ENCODE measurements at regions not wholly inside any gene's neighbourhood (a gene's known extent, or its start where the extent isn't known, plus 50 kb on each side); places are given as distances from the start of the nearest gene placed in this dataset.
"Not testable (repeated sequence)": the region's sequence is repeated elsewhere in the genome, so short reads cannot be mapped to it uniquely, and the experiment has no call there.

GRCh38 chr18:11489266-11489899 lies 120.0 kb upstream of the SLC35G4 start:
- H3K4me3 ChIP-seq (ENCODE audit: low read depth, low read length): no peak overlapping the region
- TF ChIP-seq, protein P1, sequence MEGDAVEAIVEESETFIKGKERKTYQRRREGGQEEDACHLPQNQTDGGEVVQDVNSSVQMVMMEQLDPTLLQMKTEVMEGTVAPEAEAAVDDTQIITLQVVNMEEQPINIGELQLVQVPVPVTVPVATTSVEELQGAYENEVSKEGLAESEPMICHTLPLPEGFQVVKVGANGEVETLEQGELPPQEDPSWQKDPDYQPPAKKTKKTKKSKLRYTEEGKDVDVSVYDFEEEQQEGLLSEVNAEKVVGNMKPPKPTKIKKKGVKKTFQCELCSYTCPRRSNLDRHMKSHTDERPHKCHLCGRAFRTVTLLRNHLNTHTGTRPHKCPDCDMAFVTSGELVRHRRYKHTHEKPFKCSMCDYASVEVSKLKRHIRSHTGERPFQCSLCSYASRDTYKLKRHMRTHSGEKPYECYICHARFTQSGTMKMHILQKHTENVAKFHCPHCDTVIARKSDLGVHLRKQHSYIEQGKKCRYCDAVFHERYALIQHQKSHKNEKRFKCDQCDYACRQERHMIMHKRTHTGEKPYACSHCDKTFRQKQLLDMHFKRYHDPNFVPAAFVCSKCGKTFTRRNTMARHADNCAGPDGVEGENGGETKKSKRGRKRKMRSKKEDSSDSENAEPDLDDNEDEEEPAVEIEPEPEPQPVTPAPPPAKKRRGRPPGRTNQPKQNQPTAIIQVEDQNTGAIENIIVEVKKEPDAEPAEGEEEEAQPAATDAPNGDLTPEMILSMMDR (IDR thresholded peaks at IDR 0.05; ENCODE audit: insufficient read depth, low read depth, low read length, missing control alignments): no peak

DNA sequence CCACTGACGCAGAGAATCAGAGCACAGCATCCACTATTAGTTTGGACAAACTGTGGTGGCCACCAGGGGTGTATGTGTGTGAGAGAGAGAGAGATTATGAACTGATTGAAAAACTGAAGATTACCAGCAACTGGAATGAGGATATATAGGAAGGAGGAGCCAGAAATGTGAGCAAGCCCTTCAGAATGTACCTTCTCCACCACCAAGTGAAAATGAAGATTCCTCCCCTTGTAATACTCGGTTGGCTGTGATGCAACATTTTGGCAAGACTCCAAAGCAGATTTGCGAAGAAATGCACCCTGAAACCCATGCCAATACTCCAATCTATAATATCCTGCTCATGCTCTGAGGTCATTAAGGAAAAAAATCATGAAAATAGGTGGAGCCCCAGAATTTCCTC lies 121.2 kb upstream of the SLC35G4 start:
- DNase-seq (ENCODE audit: low read depth): no peak
- TF ChIP-seq, protein P1 (IDR thresholded peaks at IDR 0.05; ENCODE audit: insufficient read depth, low read depth, low read length, missing control alignments): no peak
- H3K4me3 ChIP-seq (ENCODE audit: low read depth, low read length): no peak overlapping the region

More at GRCh38 chr18:11489266-11489899, 120.0 kb upstream of the SLC35G4 start:
- DNase-seq (ENCODE audit: low read depth): no peak

- DNase-seq (ENCODE audit: low read depth): no peak
- TF ChIP-seq, protein P1 (IDR thresholded peaks at IDR 0.05; ENCODE audit: insufficient read depth, low read depth, low read length, missing control alignments): no peak
- H3K4me3 ChIP-seq (ENCODE audit: low read depth, low read length): no peak overlapping the region
Measured at GRCh38 chr18:11487390-11487789, 122.0 kb upstream of the SLC35G4 start.

GRCh38 chr18:11482271-11482670 lies 127.1 kb upstream of the SLC35G4 start:
- H3K4me3 ChIP-seq (ENCODE audit: low read depth, low read length): no peak overlapping the region
- DNase-seq (ENCODE audit: low read depth): no peak
- TF ChIP-seq, protein P1 (IDR thresholded peaks at IDR 0.05; ENCODE audit: insufficient read depth, low read depth, low read length, missing control alignments): no peak

DNA sequence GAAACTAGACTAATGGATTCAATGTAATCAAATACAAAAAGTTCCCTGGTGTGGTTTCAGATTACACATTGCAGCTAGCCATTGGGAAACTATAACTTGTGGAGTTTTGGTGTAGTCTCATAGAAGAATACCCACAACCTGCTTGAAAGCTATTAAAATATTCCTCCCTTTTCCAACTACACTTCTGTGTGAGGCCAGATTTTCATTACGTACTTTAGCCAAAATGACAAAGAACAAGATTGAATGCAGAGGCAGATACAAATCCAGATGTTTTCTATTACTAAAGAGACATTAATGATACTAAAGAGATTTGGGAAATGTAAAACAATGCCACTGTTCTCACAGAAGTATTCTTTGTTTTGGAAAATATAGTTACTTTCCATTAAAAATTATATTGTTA lies 128.7 kb upstream of the SLC35G4 start:
- no peak overlapping the region for H3K4me3 ChIP-seq (ENCODE audit: low read depth, low read length)
- no peak for DNase-seq (ENCODE audit: low read depth)
- TF ChIP-seq, protein P1 (IDR thresholded peaks at IDR 0.05; ENCODE audit: insufficient read depth, low read depth, low read length, missing control alignments): no peak

- not testable (repeated sequence) for H3K4me3 ChIP-seq (ENCODE audit: low read depth, low read length); DNase-seq (ENCODE audit: low read depth)
Measured at GRCh38 chr18:11479031-11479430, 130.4 kb upstream of the SLC35G4 start.

- TF ChIP-seq, protein P1 (IDR thresholded peaks at IDR 0.05; ENCODE audit: insufficient read depth, low read depth, low read length, missing control alignments): no peak
- no peak for DNase-seq (ENCODE audit: low read depth)
- no peak overlapping the region for H3K4me3 ChIP-seq (ENCODE audit: low read depth, low read length)
Measured at GRCh38 chr18:11470941-11471340, 138.5 kb upstream of the SLC35G4 start.
